Endodermal cell (in vitro differentiated cells): ENCODE measurements at regions not wholly inside any gene's neighbourhood (a gene's known extent, or its start where the extent isn't known, plus 50 kb on each side); places are given as distances from the start of the nearest gene placed in this dataset.

ENCODE experiments used
- DNase-seq: peaks from one replicate; pipeline ENCODE4 v3.0.0-alpha.2; 2017
- H3K27ac ChIP-seq: 2 replicates; pipeline ENCODE4 v1.5.1; 2013; ENCODE audit warnings: mild to moderate bottlenecking, low read depth, low read length, moderate library complexity
- H3K27me3 ChIP-seq: 2 replicates; pipeline ENCODE4 v1.6.1; 2013; ENCODE audit warnings: mild to moderate bottlenecking, low read length, moderate library complexity; ENCODE audit not compliant: insufficient read depth, control insufficient read depth, poor library complexity, severe bottlenecking
- H3K36me3 ChIP-seq: 2 replicates; pipeline ENCODE4 v1.7.0; 2013; ENCODE audit warnings: mild to moderate bottlenecking, low read length, moderate library complexity; ENCODE audit not compliant: control insufficient read depth, insufficient read depth
- H3K4me1 ChIP-seq: one replicate; pipeline ENCODE4 v1.7.0; 2013; ENCODE audit warnings: low read length; ENCODE audit not compliant: control insufficient read depth, insufficient read depth
- H3K4me3 ChIP-seq: 2 replicates; pipeline ENCODE4 v1.5.1; 2013; ENCODE audit warnings: mild to moderate bottlenecking, low read length, moderate library complexity
- H3K9ac ChIP-seq: 2 replicates; pipeline ENCODE4 v1.6.1; 2013; ENCODE audit warnings: mild to moderate bottlenecking, low read length, moderate library complexity; ENCODE audit not compliant: poor library complexity, severe bottlenecking; ENCODE audit errors: extremely low read depth
- H3K9me3 ChIP-seq: 2 replicates; pipeline ENCODE4 v1.6.1; 2013; ENCODE audit warnings: mild to moderate bottlenecking, low read length, moderate library complexity; ENCODE audit not compliant: control insufficient read depth
- H3K27ac Mint-ChIP-seq: 2 replicates; pipeline ENCODE4 v1.8.0; 2020; ENCODE audit warnings: mixed read lengths
- H3K27me3 Mint-ChIP-seq: 2 replicates; pipeline ENCODE4 v1.8.0; 2021; ENCODE audit warnings: mild to moderate bottlenecking, mixed read lengths; ENCODE audit not compliant: insufficient read depth
- H3K36me3 Mint-ChIP-seq: 2 replicates; pipeline ENCODE4 v1.8.0; 2020; ENCODE audit warnings: low read depth, mixed read lengths
- H3K4me1 Mint-ChIP-seq: 2 replicates; pipeline ENCODE4 v1.8.0; 2020; ENCODE audit warnings: mixed read lengths
- H3K4me3 Mint-ChIP-seq: 2 replicates; pipeline ENCODE4 v1.8.0; 2020; ENCODE audit warnings: mild to moderate bottlenecking, moderate library complexity, mixed read lengths
- H3K9me3 Mint-ChIP-seq: 2 replicates; pipeline ENCODE4 v1.8.0; 2020; ENCODE audit warnings: mild to moderate bottlenecking, mixed read lengths
- CTCF ChIP-seq: fragments of 200-600 bp; sonication (generic); conservative IDR thresholded peaks from 2 replicates; pipeline ENCODE4 v1.5.0; 2021; ENCODE audit warnings: antibody characterized with exemption, mild to moderate bottlenecking
- WGBS, 2 experiments: methylation state at CpG; one replicate each; pipeline versions ENCODE4 v1.1.5 to v1.1.7; 2013; ENCODE audit warnings: missing lambda C conversion rate in 2 of 2, mixed read lengths in 1 of 2; ENCODE audit not compliant: insufficient coverage in 1 of 2, insufficient read length in 1 of 2; 5-methylcytosine and 5-hydroxymethylcytosine counted together

- Mint-ChIP-seq H3K36me3 (no peaks in the 10 kb centered on the region), H3K27ac (peak overlapping the region; percentile 92), H3K27me3 (peaks cover 89% of the 10 kb centered on the region), H3K4me3 (no peak overlapping the region), H3K9me3 (no peaks in the 10 kb centered on the region), H3K4me1 (peaks cover 24% of the 10 kb centered on the region)
- TF ChIP-seq CTCF: no peak
- Histone ChIP-seq H3K27ac (peak overlapping the region; percentile 42), H3K36me3 (no peaks in the 10 kb centered on the region), H3K4me3 (no peak overlapping the region), H3K27me3 (peaks cover 46% of the 10 kb centered on the region), H3K4me1 (peaks cover 14% of the 10 kb centered on the region), H3K9ac (no peak overlapping the region), H3K9me3 (peaks cover 5% of the 10 kb centered on the region)
- 61 to 80% methylated on average over 3 to 5 of the region's 6 CpGs for WGBS, 2 experiments
- no peak for DNase-seq
Measured at GRCh38 chr22:27460591-27461347, 340.8 kb downstream of the MN1 start.

GRCh38 chr22:27461470-27461869 is 340.1 kb downstream of the MN1 start:
- Histone ChIP-seq H3K4me3 (peak overlapping the region; percentile 54), H3K4me1 (peaks cover 14% of the 10 kb centered on the region), H3K36me3 (no peaks in the 10 kb centered on the region), H3K9ac (no peak overlapping the region), H3K27me3 (peaks cover 41% of the 10 kb centered on the region), H3K27ac (peak overlapping the region; percentile 83), H3K9me3 (peaks cover 5% of the 10 kb centered on the region)
- Mint-ChIP-seq H3K4me1 (peaks cover 24% of the 10 kb centered on the region), H3K9me3 (no peaks in the 10 kb centered on the region), H3K36me3 (no peaks in the 10 kb centered on the region), H3K4me3 (peak overlapping the region; percentile 12), H3K27ac (peak overlapping the region; percentile 92), H3K27me3 (peaks cover 89% of the 10 kb centered on the region)
- DNase-seq: peak; percentile 94
- WGBS, 2 experiments: 0 to 14% methylated on average over 1 to 3 of the region's 3 CpGs
- no peak for TF ChIP-seq CTCF

GRCh38 chr22:27462190-27462589 is 339.4 kb downstream of the MN1 start:
- no peaks in the 10 kb centered on the region for H3K36me3 ChIP-seq
- WGBS, 2 experiments: 51 to 66% methylated on average over 4 to 7 of the region's 7 CpGs
- peak overlapping the region; percentile 54 for H3K4me3 ChIP-seq
- DNase-seq: no peak
- H3K9ac ChIP-seq: no peak overlapping the region
- peak overlapping the region; percentile 12 for H3K4me3 Mint-ChIP-seq
- H3K36me3 Mint-ChIP-seq: no peaks in the 10 kb centered on the region
- peak overlapping the region; percentile 92 for H3K27ac Mint-ChIP-seq
- H3K9me3 ChIP-seq: peaks cover 5% of the 10 kb centered on the region
- peaks cover 85% of the 10 kb centered on the region for H3K27me3 Mint-ChIP-seq
- peaks cover 34% of the 10 kb centered on the region for H3K27me3 ChIP-seq
- H3K4me1 ChIP-seq: peaks cover 14% of the 10 kb centered on the region
- peaks cover 24% of the 10 kb centered on the region for H3K4me1 Mint-ChIP-seq
- no peaks in the 10 kb centered on the region for H3K9me3 Mint-ChIP-seq
- H3K27ac ChIP-seq: peak overlapping the region; percentile 83
- no peak for TF ChIP-seq CTCF
